GM13976 (cell line): ENCODE measurements at regions not wholly inside any gene's neighbourhood (a gene's known extent, or its start where the extent isn't known, plus 50 kb on each side); places are given as distances from the start of the nearest gene placed in this dataset.

Experiments
- DNase-seq: peaks from one replicate; pipeline ENCODE4 v3.0.0; 2012; ENCODE audit warnings: low spot score
- CTCF ChIP-seq: IDR thresholded peaks from 2 replicates; pipeline ENCODE4 v1.5.1; 2012; ENCODE audit warnings: borderline replicate concordance, mild to moderate bottlenecking; ENCODE audit not compliant: insufficient read depth; ENCODE audit errors: extremely low read depth, missing control alignments, control extremely low read depth
- in situ Hi-C: fragments of 300-500 bp; cut with MboI; formaldehyde crosslinking; loops from one replicate; pipeline ENCODE4 v1.12.0; 2022; ENCODE audit warnings: low sequenced_read_pairs, mixed read lengths, inconsistent platforms; ENCODE audit not compliant: unreplicated experiment

DNA sequence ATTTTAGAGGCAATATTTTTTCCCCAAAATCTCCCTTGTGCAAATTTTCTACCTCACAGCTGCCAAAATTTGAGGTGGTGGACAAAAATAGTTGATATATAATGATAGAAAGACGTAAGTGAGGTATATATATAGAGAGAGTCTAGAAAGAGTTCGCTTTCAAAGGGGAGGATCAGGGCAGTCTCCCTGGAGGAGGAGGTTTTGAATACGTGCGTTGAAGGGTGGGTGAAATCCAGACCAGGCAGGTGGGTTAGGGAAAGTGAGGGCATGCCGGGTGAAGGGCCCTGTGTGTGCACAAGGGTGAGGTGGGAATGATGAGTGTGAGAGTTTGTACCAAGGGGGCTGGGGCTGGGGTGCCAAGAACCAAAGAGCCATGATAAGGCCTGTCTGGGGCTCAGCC is 100.2 kb downstream of the CEBPB start:
- in situ Hi-C loops, result no loop called here
- DNase-seq, result no peak
- TF ChIP-seq CTCF, result no peak

DNA sequence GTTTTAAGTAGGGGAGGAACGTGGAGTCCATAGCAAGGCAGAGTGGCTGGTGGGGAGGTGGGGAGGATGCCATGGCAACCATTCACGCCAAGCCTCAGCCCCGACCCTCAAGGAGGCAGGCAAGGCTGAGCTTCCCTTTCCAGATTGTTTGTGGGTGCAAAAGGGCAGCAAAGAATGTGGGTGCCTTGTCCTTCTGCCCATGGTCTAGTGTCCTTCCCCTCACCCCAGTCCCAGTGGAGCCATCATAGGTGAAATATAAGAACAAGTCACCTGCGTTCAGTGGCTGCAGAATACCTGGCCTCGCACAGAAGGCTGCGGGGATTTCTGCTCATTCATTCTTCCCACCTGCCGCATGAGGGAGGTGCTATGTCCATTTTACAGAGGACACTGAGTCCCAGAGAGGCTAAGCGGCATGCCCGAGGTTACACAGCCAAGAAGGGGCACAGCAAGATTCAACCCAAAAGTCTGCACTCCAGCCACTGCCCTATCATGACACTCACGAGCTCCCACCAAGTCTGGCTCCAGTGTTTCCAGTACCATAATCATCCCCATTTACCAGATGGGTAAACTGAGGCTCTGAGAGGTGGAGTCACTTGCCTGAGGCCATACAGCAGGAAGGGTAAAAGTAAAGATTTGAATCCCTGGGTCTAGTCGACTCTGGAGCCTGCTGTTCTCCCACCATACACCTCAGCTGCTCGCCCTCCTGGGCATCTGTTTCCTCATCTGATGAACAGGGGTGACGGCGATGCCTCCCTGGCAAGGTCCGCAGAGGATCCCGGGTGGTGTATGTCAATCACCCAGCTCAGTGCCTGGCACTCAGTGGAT is 100.8 kb downstream of the CEBPB start:
- in situ Hi-C loops, result no loop called here
- no peak for DNase-seq
- TF ChIP-seq CTCF, result no peak

DNA sequence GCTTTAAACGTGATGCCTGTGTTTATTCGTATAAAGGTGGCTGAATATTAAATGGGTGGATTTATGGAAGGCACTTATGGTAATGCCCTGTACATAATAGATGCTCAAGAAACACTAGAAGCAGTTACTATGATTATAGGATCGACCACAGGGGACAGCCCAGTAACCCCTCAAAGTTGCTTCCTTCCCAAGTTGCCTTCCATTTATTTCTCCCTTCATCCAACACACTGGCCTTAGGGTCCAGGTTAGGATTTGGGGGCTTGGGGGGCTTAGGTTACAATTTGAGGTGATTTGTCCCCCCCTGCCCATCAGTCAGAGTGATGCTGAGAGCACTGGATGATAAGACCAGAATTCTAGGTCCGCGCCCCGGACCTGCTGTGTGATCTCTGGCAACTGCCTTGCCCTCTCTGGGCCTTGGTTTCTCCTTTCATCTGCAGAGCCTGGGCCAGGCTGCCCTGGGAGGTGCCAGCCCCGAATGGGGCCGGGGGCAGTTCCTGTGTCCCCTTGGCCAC is 101.5 kb downstream of the CEBPB start:
- no peak for TF ChIP-seq CTCF
- in situ Hi-C loops, result no loop called here
- DNase-seq, result no peak

DNA sequence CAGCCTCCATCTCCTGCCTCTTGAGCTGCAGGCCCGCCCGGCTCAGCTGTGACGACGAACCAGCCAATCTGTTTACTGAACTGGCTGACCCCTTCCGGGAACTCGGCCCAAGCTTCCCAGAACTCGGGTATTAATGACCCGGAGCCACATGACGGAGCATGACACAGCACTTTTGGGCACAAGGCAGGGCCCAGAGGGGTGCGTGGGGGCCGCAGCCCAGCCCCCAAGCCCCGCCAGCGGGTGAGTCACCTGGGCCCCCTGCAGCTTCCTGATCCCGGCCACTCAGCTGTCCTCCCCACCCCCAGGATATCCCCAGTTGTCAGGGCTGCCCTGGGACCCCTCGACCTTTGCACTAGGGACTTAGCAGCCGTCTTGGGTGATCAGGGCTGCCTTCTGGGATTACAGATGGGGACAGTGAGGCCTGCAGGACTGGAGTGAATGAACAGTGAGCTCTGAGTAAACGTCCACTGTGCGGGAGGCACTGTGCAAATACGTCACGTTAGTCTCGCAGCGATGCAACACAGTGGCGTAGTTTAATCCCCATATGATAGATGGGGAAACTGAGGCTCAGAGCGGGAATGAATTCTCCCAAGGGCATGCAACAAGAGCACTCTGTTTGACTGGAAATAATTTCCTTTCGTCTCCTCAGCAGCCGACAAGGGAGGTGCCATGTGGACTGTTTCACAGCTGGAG is 102.1 kb downstream of the CEBPB start:
- in situ Hi-C loops, result no loop called here
- DNase-seq, result no peak
- TF ChIP-seq CTCF, result no peak

- no peak for TF ChIP-seq CTCF
These were observed 102.9 kb downstream of the CEBPB start for GRCh38 chr20:50293284-50294139.

More at GRCh38 chr20:50293284-50294139, 102.9 kb downstream of the CEBPB start:
- in situ Hi-C loops, result no loop called here
- DNase-seq, result no peak
